Ureter (tissue), 1 donor: ENCODE measurements at regions not wholly inside any gene's neighbourhood (a gene's known extent, or its start where the extent isn't known, plus 50 kb on each side); places are given as distances from the start of the nearest gene placed in this dataset.
"Not testable (repeated sequence)": the region's sequence is repeated elsewhere in the genome, so short reads cannot be mapped to it uniquely, and the experiment has no call there.

Experiments
- DNase-seq: peaks from one replicate; pipeline ENCODE4 v3.0.0-alpha.2; 2020; ENCODE audit warnings: low spot score
- donor health status: DM: yes; HTN: yes; CAD: no.

DNA sequence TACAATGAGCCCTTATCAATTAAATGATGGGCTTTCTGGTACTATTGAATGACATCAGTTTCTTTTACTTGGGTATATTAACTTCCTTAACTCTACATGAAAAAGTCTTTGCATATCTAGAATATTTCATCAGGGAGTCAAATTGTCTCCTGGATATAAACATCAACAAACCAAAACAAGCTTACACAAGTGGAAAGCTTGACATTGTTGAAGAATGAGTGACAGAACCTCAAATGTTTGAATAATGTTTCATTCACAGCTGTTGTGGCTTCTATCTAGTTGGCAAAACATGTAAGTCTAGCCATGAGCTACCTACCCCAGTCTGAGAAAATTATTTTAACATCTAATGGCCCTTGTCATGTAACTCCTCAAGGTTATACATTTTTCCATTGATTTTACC is 604.8 kb upstream of the ADAMTS5 start:
- no peak for DNase-seq

DNA sequence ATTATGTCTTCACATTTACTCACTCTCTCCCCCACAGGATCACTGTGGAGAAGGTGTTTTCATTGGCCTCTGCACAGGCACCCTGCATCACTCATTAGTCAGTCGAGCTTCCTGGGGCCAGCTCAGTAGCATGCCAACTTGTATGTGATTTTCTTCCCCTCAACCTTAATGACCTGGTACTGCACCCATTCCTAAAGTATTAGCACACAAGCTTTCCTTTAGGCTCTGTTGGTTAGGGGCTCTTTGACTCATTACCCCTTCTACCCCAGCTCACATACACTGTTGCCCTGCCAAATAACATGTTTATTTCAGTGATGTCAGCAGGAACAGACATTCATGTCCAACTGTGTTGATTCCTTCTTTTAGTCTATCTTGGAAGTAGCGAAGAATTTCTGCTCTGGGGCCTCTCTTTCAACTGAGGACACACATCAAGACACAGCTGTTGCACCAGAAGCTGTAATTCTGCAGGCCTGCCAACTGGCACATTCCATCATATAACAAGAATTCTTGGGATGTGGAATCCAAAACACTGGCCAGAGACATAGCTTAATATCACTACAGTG is 603.5 kb upstream of the ADAMTS5 start:
- DNase-seq, result peak; percentile 51

DNA sequence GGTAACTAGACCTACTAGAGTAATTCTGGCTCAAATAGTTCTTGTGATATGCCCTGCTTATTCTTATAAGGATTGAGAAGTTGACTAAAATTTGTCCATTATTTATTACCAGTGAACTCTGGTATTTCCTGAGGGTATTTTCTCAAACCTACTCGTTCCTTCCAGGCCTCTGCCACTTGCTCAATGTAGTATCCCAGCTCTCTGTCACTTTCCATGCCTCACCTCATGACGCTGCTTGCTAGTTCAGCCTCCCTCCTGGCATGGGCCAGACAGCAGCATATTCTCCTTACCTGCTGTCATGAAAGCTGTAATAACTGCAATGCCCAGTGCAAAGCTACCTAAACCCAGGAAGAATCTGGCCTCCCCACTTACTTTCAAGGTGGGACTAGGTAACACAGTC is 602.9 kb upstream of the ADAMTS5 start:
- no peak for DNase-seq

DNA sequence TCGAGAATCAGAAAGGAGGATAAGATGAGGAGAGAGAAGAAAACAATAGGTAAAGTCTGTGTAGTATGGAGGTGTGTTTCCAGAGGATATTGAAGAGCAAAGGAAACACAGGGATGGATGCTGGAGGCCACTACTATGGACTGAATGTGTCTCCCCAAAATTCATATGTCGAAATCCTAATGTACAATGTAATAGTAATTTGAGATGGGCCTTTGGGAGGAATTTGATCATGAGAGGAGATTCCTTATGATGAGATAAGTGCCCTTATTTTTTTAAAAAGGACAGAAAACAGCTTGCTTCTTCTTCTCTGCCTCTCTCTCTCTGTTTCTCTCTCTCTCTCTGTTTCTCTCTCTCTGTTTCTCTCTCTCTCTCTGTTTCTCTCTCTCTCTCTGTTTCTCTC is 602.2 kb upstream of the ADAMTS5 start:
- no peak for DNase-seq

DNA sequence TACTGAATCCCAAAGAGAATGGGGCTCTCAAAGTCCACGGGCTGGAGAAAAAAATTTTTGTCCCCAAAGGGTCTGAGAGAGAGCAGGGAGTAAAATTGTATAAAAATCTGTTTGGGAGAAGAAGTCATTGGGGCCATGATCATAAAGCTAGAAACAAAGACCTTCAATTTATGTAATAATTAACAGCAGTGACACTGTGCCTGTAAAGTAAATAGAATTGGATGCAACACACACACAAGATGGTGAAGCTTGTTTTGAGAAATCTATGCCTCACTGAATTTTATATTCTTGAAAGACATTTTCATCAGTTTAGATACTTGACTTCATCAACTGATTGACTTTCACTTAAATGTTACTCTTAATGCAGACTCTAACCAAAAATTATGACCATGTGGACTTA is 600.5 kb upstream of the ADAMTS5 start:
- DNase-seq, result no peak

DNA sequence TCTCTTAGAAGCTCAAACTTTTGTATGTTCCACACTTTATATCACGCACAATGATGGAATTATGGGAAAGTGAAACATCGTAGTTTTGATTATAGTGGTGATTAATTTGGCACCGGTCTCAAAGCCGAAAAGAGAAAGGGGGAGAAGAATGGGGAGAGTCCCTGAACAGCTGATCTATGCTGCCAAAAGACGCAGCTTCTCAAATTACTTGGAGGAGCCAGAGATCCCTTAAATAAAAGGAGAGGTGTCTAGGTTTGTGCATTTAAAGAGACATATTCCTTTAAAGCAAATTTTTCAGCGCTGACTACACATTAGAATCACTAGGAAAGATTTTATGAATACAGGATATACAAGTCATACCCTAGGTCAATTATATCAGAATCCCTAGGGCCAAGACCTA is 599.6 kb upstream of the ADAMTS5 start:
- no peak for DNase-seq

DNA sequence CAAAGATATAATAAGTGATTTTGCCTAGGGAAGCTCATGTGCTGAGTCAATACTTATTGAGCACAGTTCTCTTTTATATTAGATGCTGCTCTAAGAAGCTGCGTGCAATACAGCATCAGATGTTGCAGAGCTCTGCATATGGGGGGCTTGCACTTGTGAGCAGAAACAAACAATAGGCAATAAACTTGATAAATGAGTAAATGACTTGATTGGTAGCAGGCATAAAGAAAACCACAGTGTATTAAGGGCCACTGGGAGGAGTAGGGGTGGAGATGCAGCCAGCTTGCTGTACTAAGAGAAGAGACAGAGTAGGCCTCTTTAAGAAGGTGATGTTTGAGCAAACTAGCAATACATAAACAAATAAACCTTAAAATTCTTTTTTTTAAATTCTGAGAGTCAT is 598.5 kb upstream of the ADAMTS5 start:
- DNase-seq, result no peak

DNA sequence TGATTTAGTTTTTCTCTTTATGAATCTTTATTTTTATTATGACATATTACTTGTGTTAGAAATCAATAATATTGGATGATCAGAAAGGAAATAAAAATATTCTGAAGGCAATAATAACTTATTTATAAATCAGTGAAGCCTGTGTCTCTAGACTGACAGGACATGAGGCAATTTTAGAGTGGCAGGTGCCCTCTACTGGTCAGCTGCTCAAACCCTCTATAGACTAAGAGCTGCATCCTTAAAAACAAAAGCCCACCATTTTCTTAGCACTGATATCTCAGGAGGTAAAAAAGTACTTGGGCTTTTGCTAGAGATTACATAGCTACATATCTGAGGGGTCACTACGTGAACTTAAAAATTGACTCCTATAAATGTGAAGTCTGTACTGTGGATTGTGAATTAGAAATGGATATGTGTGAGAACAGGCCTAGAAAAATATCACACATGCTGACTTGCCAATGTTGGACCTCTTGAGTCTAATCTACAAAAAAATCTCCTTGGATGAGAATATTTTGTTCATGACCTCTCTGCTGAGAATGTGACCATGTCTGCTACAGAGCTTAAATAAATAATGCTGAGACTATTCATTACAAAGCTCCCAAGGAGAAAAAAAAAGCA is 597.9 kb upstream of the ADAMTS5 start:
- no peak for DNase-seq

DNA sequence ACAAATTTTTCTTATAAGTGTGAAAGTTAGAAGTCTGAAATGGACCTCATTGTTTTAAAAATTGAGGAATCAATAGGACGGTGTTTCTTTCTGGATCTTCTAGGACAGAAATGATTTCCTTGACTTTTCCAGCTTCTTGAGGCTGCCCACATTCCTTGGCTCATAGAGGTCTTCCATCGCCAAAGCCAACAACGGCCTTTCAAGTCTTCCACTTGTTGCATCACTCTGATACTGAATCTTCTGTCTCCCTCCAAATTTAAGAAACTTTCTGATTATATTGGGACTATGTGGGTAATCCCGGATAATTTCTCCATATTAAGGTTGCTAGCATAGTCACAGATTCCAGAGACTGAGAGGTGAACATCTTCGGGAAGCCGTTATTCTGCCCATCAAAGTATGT is 595.4 kb upstream of the ADAMTS5 start:
- no peak for DNase-seq

DNA sequence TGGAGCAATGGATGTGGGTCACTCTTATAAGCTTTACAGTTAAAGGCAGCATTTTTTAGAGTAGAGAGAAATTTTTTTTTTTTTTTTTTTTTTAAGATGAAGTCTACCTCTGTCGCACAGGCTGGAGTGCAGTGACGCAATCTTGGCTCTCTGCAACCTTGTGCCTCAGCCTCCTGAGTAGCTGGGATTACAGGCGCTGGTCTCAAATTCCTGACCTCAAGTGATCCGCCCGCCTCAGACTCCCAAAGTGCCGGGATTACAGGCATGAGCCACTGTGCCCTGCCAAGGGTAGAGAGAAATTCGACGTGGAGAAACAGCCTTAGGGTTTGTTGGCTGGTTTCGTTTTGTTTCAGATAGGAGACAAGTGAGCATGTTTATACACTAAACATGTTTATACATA is 594.2 kb upstream of the ADAMTS5 start:
- DNase-seq, result no peak

DNA sequence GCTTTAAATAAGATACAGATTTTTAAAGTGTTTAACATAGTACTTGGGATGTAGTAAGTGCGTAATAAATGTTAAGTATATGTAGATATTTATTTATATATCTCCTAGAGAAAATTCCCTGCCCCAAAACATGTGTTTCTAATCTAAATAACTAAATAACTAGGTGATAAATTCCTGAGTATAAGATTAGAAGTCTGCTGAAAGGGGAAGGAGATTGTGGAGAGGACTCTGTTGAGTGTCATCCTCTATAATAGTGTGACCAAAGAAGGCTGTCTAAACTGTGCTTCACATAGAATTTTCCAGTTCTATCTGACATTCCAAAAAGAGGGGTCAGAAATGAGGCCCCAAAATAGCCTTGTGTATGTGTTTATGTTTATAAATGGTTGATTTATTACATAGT is 590.5 kb upstream of the ADAMTS5 start:
- no peak for DNase-seq

DNA sequence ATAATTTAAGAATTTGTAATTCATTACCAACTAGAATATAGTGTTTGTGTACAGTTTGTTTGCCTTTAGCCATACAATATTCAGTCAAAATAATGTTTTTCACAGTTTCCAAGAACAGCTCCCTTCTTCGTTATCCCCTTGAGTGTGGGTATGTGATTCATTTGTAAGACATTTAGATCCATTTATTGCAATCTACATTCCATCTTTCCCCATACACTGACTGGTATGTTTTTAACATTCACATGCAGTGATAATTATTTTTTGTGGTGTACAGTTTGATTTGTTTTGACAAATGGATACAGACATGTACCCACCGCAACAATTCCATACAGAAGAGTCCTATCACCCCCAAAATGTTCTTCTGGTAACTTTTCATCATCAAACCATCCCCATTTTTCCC is 589.1 kb upstream of the ADAMTS5 start:
- no peak for DNase-seq

DNA sequence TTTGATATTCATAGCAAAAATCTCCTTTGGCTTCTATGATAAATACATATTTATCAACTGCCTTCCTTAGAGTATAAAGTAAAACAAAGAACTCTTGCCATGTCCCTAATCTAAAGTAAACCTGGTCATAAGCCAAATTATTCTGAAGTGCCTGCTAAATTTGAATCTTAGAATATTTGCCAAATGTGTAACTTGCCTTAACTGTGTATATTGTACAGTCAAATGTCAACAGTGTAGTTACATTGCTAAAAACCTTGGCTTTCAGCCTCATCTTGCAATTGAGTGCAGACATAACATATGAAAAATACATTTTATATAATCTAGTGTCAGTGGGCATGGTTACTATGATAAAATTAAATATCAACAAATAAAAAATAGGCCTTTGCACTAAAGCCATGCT is 583.4 kb upstream of the ADAMTS5 start:
- no peak for DNase-seq

DNA sequence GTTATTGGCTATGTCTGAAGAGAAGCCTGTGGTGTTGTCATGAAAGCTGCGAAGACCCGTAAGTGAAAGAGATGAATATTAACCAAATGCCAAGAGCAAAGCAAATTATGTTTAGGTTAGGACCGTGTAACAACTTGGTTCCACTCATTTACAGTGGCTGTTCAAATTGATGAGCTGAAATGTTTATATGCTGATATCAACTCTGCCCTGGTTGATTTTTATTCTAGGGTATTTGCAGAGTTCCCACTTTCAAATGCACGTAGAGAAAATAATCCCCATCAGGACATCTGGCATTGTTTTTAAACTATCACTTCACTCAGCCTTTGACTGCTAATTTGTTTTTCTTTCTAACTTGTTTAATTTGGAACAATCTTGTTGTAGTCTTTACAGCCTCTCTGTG is 581.6 kb upstream of the ADAMTS5 start:
- no peak for DNase-seq

DNA sequence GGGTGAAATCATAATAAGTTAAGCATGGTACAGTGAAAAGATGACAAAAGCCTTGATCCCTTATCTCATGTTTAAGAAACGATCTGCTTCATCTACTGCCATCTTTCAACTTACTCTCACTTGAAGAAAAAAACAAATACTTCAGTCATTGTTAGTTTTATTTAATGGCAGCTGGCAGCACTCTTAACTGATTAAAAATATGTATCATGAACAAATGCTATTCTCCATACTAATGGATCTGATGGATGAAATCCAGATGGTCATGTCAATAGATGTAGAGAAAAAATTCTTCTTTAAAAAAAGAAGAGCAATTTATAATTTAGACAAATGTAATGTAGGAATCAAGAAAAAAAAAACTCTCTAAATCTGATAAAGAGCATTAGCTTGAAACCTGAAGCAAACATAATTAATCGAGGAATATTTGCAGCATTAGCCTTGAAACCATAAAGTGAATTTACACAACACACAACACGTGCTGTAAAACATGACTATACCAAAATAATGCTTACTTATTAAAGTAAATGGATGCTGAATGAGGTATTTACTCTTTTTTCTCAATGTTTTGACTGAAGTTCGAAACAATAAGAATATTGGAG is 579.0 kb upstream of the ADAMTS5 start:
- no peak for DNase-seq

DNA sequence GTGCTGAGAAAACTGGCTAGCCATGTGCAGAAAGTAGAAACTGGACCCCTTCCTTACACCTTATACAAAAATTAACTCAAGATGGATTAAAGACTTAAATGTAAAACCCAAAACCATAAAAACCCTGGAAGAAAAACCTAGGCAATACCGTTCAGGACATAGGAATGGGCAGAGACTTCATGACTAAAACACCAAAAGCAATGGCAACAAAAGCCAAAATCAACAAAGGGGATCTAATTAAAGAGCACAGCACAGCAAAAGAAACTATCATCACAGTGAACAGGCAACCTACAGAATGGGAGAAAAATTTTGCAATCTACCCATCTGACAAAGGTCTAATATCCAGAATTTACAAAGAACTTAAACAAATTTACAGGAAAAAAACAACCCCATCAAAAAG is 575.2 kb upstream of the ADAMTS5 start:
- DNase-seq, result not testable (repeated sequence)

DNA sequence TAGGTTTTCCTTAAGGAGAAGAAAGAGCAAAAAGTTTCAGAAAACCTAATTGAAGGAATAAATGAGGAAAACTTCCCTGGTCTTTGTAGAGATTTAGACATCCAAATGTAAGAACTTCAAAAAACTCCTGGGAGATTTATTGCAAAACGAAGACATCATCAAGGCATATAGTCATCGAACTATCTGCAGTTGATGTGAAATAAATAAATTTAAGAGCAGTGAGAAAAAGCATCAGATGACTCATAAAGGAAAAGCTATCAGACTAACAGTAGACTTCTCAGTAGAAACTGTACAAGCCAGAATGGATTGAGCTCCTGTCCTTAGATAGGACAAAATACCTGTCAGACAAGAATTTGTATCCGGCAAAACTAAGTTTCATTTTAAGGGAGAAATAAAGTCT is 569.4 kb upstream of the ADAMTS5 start:
- DNase-seq, result no peak

DNA sequence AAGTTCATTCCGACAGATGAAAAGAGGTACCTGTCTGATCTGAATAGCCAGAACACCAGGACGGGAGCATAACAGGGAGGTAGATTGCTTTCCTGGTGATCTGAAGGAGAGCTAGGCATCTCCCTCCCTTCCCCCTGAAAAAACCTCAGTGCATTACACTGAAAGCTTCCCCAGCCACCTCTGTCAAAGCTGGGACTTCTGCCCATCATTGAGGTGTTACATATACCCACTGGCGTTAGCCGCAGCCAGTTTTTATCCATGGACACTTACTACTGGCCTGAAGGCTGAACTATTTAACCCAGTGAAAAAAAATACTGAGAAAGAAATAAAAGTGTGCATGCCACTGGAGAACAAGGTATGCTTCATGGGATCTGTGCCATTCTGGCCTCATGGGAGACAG is 568.3 kb upstream of the ADAMTS5 start:
- no peak for DNase-seq

DNA sequence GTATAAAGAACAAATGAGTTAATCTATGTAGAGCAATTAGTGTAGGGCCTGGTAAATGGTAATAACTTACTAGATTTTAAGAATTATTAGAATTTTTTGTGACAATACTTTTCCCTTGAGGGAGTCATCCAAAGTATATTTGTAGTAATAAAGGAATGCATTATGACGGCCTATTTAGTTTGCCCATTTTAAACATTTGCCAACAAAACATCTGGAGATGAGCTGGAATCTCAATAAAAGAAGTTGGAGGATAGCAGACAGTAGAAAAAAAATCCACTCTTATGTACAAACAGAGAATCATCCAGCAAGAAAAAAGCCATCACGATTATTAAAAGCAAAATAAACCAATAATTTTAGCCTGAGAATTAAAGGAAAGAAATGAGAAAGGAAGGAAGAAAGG is 567.3 kb upstream of the ADAMTS5 start:
- no peak for DNase-seq

DNA sequence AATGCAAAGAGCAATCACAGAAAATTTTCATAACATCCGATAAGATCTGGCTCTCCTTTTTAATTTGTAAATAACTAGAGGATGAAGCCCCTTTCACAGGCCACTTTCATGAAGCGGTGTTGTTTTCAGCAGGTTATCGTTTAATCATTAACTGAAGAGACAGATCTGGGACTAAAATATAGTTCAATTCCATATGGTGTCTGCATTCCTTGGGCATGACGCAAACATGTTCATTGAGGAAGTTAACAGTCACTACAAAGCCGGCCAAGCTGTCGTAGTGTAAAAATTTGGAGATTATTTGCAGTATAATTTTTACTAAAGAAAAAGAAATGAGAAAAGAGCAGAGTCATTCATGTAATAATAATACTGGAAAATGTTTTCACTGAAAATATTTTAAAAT is 565.2 kb upstream of the ADAMTS5 start:
- DNase-seq, result no peak

DNA sequence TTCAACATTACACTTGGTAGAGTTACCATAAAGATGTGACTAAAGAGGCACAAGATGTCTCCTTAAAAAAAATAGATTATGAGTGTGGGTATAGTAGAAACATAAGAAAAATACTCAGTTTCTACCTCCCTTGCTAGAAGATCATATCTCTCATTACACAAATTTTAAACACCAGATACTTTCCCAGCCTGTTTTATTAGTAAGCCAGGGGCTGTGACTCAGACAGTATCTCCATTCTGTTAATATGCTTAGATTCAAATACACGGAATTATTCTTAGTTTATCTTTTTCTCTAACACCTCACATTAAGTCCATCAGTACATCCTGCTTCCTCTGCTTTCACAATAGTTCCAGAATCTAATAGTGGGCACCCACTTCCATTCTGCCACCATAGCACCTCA is 561.8 kb upstream of the ADAMTS5 start:
- DNase-seq, result no peak

DNA sequence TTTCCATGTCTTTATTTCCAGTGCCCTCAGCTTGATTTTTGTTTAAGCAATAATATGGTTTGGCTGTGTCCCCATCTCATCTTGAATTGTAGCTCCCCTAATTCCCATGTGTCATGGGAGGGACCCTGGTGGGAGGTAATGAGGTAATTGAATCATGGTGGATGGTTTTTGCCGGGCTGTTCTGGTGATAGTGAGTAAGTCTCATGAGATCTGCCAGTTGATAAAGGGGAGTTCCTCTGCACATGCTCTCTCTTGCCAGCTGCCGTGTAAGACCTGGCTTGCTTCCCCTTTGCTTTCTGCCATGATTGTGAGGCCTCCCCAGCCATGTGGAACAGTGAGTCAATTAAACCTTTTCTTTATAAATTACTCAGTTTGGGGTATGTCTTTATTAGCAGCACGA is 559.6 kb upstream of the ADAMTS5 start:
- DNase-seq, result no peak

DNA sequence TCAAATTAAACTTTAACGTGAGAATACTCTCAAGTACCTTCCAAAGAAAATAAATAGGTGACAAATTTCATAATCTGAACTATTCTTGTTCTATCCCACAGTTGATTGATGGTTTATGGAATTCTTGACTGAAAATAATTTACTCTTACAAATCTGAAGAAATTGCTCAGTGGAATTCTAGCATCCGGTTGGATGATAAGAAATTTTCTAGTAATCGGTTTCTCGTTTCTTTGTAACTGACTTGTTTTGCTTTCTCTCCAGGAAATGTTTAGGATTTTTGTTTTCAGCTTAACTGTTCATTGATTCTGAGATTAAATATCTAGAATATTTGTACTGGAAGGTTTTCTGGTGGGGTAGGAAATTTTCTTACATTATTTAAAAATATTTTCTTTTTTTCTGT is 558.9 kb upstream of the ADAMTS5 start:
- no peak for DNase-seq

DNA sequence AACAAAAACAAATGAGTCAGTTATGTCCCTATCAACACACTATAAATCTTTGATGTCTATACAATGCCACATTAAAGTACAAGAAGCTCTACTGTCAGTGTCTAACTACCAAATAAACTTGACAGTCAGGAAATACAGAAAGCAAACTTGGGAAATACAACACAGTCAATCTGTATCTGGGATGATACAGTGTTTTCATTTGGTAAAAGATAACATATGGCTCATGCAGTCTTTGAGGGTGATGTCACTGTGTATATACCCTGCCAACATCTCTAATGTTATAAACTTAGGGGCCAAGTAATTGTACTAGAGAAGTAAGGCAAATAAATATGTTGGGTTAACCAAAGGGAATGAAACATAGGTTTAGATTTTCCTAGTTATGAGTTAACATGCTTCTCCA is 552.5 kb upstream of the ADAMTS5 start:
- no peak for DNase-seq
